Spleen (tissue), 11 donors: ENCODE measurements at regions not wholly inside any gene's neighbourhood (a gene's known extent, or its start where the extent isn't known, plus 50 kb on each side); places are given as distances from the start of the nearest gene placed in this dataset.
"Not testable (repeated sequence)": the region's sequence is repeated elsewhere in the genome, so short reads cannot be mapped to it uniquely, and the experiment has no call there.

Experiments
- DNase-seq: peaks from one replicate; pipeline ENCODE4 v3.0.0-alpha.2; 2020
- H3K27ac ChIP-seq, 8 donors: fragments of 200-600 bp; sonication (generic) in 7 of 8; 1 replicate in 4 of 8; 2 replicates in 4 of 8; pipeline versions ENCODE4 v1.5.0 to v1.8.0; 2016 to 2021; ENCODE audit warnings: inconsistent platforms in 4 of 8, mild to moderate bottlenecking in 4 of 8, moderate library complexity in 1 of 8
- H3K27me3 ChIP-seq, 7 donors: fragments of 200-600 bp; sonication (generic) in 6 of 7; replicated peaks in 1 of 7; 1 replicate in 4 of 7; 2 replicates in 3 of 7; pipeline versions ENCODE4 v1.5.0 to v1.8.0; 2016 to 2021; ENCODE audit warnings: inconsistent platforms in 3 of 7, mild to moderate bottlenecking in 1 of 7
- H3K36me3 ChIP-seq, 6 donors: fragments of 200-600 bp; sonication (generic) in 5 of 6; 1 replicate in 4 of 6; 2 replicates in 2 of 6; pipeline versions ENCODE4 v1.5.0 to v1.8.0; 2016 to 2021; ENCODE audit warnings: inconsistent platforms in 2 of 6
- H3K4me1 ChIP-seq, 6 donors: fragments of 200-600 bp; sonication (generic) in 5 of 6; 1 replicate in 3 of 6; 2 replicates in 3 of 6; pipeline versions ENCODE4 v1.5.0 to v1.8.0; 2016 to 2021; ENCODE audit warnings: inconsistent platforms in 3 of 6
- H3K4me3 ChIP-seq, 8 donors: fragments of 200-600 bp; sonication (generic) in 7 of 8; 1 replicate in 4 of 8; 2 replicates in 4 of 8; pipeline versions ENCODE4 v1.5.0 to v1.8.0; 2016 to 2021; ENCODE audit warnings: inconsistent platforms in 4 of 8, mild to moderate bottlenecking in 4 of 8, moderate library complexity in 2 of 8
- H3K9me3 ChIP-seq, 8 donors: fragments of 200-600 bp; sonication (generic) in 7 of 8; 1 replicate in 4 of 8; 2 replicates in 4 of 8; pipeline versions ENCODE4 v1.5.0 to v1.8.0; 2016 to 2021; ENCODE audit warnings: inconsistent platforms in 4 of 8
- POLR2A ChIP-seq, 3 donors: fragments of 450-650 bp; IDR thresholded peaks; one replicate each; pipeline ENCODE4 v1.5.1; 2017; ENCODE audit warnings: antibody characterized with exemption in 3 of 3, mild to moderate bottlenecking in 1 of 3
- POLR2AphosphoS5 ChIP-seq, 3 donors: sonication (generic); formaldehyde crosslinking; IDR thresholded peaks; one replicate each; pipeline ENCODE4 v1.5.1; 2017; ENCODE audit warnings: antibody characterized with exemption in 3 of 3
- WGBS, 5 donors: extraction: QIAGEN DNeasy Blood & Tissue Kit in 3 of 5; methylation state at CpG; one replicate each; pipeline versions ENCODE4 v1.1.5 to v1.1.7; 2013 to 2018; 5-methylcytosine and 5-hydroxymethylcytosine counted together
- intact Hi-C: fragments of 100-400 bp; cut with DNase I; formaldehyde crosslinking; loops from one replicate; pipeline ENCODE4 v1.15.0; 2023; ENCODE audit warnings: low total_unique reads
- TF ChIP-seq, protein P1 (sequence below), 11 experiments: fragments of 200-600 bp in 7 of 11; fragments of 450-650 bp in 4 of 11; sonication (generic) in 4 of 11; IDR thresholded peaks in 8 of 11; conservative IDR thresholded peaks in 3 of 11; 1 replicate in 7 of 11; 2 replicates in 4 of 11; pipeline versions ENCODE4 v1.4.0 to v1.8.0; 2016 to 2021; ENCODE audit warnings: antibody characterized with exemption in 11 of 11, inconsistent platforms in 4 of 11, mild to moderate bottlenecking in 1 of 11
- donor health status: healthy with polysubstance abuse.
- donor health status: DM: no; HTN: no; CAD: no; lungs with moderate emphysema.
- donor health status: DM: no; HTN: no; CAD: no.
- donor health status: Bipolar disorder and iron deficiency.
- donor health status: healthy.
- donor health status: DM: no; HTN: no; CAD: no.
- donor health status: DM: yes; HTN: yes; CAD: no.

DNA sequence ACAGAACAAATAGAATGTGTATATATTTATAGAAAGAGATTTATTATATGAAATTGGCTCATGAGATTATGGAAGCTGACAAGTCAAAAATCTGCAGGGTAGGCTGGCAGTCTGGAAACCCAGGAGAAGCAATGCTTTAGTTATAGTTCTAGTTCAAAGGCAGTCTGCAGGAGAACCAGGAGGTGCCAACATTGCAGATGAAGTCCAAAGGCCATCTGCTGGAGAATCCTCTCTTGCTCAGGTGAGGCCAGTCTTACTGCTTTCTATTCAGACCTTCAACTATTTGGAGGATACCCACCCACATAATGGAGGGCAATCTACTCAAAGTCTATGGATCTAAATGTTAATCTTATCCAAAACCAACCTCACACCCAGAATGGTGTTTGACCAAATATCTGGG lies 75.9 kb upstream of the MRPS6 start:
- Histone ChIP-seq H3K27ac (no peak overlapping the region), H3K4me3 (no peak overlapping the region), H3K27me3 (no peaks in the 10 kb centered on the region), H3K36me3 (no peaks in the 10 kb centered on the region), H3K4me1 (peaks cover 0 to 13% (median 9%) of the 10 kb centered on the region in 6 donors), H3K9me3 (peaks cover 0 to 18% (median 8%) of the 10 kb centered on the region in 8 donors)
- intact Hi-C loops, result no loop called here
- no peak for DNase-seq
- TF ChIP-seq, protein P1, sequence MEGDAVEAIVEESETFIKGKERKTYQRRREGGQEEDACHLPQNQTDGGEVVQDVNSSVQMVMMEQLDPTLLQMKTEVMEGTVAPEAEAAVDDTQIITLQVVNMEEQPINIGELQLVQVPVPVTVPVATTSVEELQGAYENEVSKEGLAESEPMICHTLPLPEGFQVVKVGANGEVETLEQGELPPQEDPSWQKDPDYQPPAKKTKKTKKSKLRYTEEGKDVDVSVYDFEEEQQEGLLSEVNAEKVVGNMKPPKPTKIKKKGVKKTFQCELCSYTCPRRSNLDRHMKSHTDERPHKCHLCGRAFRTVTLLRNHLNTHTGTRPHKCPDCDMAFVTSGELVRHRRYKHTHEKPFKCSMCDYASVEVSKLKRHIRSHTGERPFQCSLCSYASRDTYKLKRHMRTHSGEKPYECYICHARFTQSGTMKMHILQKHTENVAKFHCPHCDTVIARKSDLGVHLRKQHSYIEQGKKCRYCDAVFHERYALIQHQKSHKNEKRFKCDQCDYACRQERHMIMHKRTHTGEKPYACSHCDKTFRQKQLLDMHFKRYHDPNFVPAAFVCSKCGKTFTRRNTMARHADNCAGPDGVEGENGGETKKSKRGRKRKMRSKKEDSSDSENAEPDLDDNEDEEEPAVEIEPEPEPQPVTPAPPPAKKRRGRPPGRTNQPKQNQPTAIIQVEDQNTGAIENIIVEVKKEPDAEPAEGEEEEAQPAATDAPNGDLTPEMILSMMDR (IDR thresholded peaks at IDR 0.05 in 8 of 11, conservative IDR thresholded peaks at IDR 0.05 in 3 of 11), result no peak
- no peak for TF ChIP-seq POLR2AphosphoS5 (IDR thresholded peaks at IDR 0.05)
- no peak for TF ChIP-seq POLR2A (IDR thresholded peaks at IDR 0.05)

DNA sequence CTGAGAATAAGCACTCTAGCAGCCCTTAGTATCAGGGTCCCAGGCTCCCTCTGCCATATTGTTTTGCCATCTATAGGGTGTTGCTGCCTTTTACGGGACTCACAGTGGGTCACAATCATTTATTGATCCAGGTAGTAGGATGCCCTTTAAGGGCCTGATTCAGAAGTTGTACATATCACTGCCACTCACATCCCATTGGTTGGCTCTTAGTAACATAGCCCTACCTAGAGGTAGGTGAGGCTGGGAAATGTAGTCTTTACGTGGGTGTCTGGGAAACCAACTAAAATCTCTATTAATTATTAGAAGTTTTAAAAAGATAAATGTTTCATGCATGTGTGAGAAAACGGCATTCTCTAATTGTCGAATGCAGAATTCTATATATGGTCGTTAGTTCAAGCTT lies 78.8 kb upstream of the ATP5PO start:
- intact Hi-C loops, result no loop called here
- H3K4me3 ChIP-seq, result no peak overlapping the region
- peaks cover 0 to 24% (median 11%) of the 10 kb centered on the region in 8 donors for H3K9me3 ChIP-seq
- 85 to 98% (median 88%) methylated on average over 5 of the region's 5 CpGs for WGBS, 5 donors
- DNase-seq, result no peak
- peak overlapping the region in 4 of 8 donors; percentile 44 to 47 (median 45) for H3K27ac ChIP-seq
- H3K36me3 ChIP-seq, result no peaks in the 10 kb centered on the region
- H3K4me1 ChIP-seq, result peaks cover 0 to 13% (median 9%) of the 10 kb centered on the region in 6 donors
- TF ChIP-seq, protein P1 (IDR thresholded peaks at IDR 0.05 in 8 of 11, conservative IDR thresholded peaks at IDR 0.05 in 3 of 11), result no peak
- no peaks in the 10 kb centered on the region for H3K27me3 ChIP-seq

- no peak for DNase-seq
Observed at GRCh38 chr21:33993286-33994231, 78.0 kb upstream of the ATP5PO start.

DNA sequence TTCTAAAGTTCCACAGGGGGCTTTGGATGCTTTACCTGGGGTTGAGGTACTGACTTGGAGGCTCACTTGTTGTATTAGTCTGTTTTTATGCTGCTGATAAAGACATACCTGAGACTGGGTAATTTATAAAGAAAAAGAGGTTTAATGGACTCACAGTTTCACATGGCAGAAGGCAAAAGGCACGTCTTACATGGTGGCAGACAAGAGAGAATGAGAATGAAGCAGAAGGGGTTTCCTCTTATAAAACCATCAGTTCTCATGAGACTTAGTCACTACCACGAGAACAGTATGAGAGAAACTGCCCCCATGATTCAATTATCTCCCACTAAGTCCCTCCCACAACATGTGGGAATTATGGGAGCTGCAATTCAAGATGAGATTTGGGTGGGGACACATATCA lies 76.8 kb upstream of the ATP5PO start:
- H3K36me3 ChIP-seq, H3K27ac ChIP-seq, intact Hi-C loops, DNase-seq, H3K4me3 ChIP-seq, H3K27me3 ChIP-seq: not testable (repeated sequence)
- peaks cover 0 to 24% (median 11%) of the 10 kb centered on the region in 8 donors for H3K9me3 ChIP-seq
- WGBS, 5 donors, result 58 to 78% (median 68%) methylated on average over 2 of the region's 2 CpGs
- H3K4me1 ChIP-seq, result peaks cover 0 to 13% (median 9%) of the 10 kb centered on the region in 6 donors

More at GRCh38 chr21:33993286-33994231, 78.0 kb upstream of the ATP5PO start:
- H3K4me3 ChIP-seq, result no peak overlapping the region
- H3K4me1 ChIP-seq, result peaks cover 0 to 13% (median 9%) of the 10 kb centered on the region in 6 donors
- intact Hi-C loops, result no loop called here
- 36 to 43% (median 38%) methylated on average over 12 of the region's 12 CpGs for WGBS, 5 donors
- no peaks in the 10 kb centered on the region for H3K27me3 ChIP-seq
- TF ChIP-seq, protein P1 (IDR thresholded peaks at IDR 0.05 in 8 of 11, conservative IDR thresholded peaks at IDR 0.05 in 3 of 11), result peak in 1 of 11 experiments; percentile 20
- TF ChIP-seq POLR2A (IDR thresholded peaks at IDR 0.05) (no peak), POLR2AphosphoS5 (IDR thresholded peaks at IDR 0.05) (peak in 2 of 3 donors; percentile 15 to 44)
- H3K27ac ChIP-seq, result peak overlapping the region in 6 of 8 donors; percentile 22 to 47 (median 44)
- H3K9me3 ChIP-seq, result peaks cover 0 to 24% (median 11%) of the 10 kb centered on the region in 8 donors
- no peaks in the 10 kb centered on the region for H3K36me3 ChIP-seq
